Pancreas (tissue), 10 donors: ENCODE measurements at regions not wholly inside any gene's neighbourhood (a gene's known extent, or its start where the extent isn't known, plus 50 kb on each side); places are given as distances from the start of the nearest gene placed in this dataset.

Experiments
- ATAC-seq, 4 donors: fragments of 200-7000 bp; cut with Tn5 transposase; one replicate each; pipeline versions ENCODE4 v1.8.0 to v1.9.1; 2020; ENCODE audit warnings: mild to moderate bottlenecking in 4 of 4, moderate library complexity in 4 of 4
- DNase-seq, 6 donors: peaks; one replicate each; pipeline ENCODE4 v3.0.0-alpha.2; 2020
- FAIRE-seq: peaks from 2 replicates; lab custom pipeline; 2012; peaks lifted over from hg19 to GRCh38; lab: Jason Lieb, UNC
- H3K27ac ChIP-seq, 4 donors: fragments of 200-600 bp; sonication (generic); 1 replicate in 3 of 4; 2 replicates in 1 of 4; pipeline versions ENCODE4 v1.5.0 to v1.8.0; 2020
- H3K27me3 ChIP-seq, 4 donors: fragments of 200-600 bp; one replicate each; pipeline ENCODE4 v1.8.0; 2021
- H3K36me3 ChIP-seq, 3 donors: fragments of 200-600 bp; sonication (generic) in 1 of 3; one replicate each; pipeline versions ENCODE4 v1.5.0 to v1.8.0; 2020 to 2021
- H3K4me1 ChIP-seq, 3 donors: fragments of 200-600 bp; one replicate each; pipeline ENCODE4 v1.8.0; 2021
- H3K4me3 ChIP-seq, 4 donors: fragments of 200-600 bp; sonication (generic) in 2 of 4; one replicate each; pipeline versions ENCODE4 v1.5.0 to v1.8.0; 2020 to 2021
- H3K9me3 ChIP-seq, 4 donors: fragments of 200-600 bp; one replicate each; pipeline ENCODE4 v1.8.0; 2021
- WGBS, 2 donors: extraction: QIAGEN DNeasy Blood & Tissue Kit; methylation state at CpG; one replicate each; pipeline ENCODE4 v1.1.7; 2013; 5-methylcytosine and 5-hydroxymethylcytosine counted together
- intact Hi-C, 3 donors: fragments of 100-400 bp; cut with DNase I; formaldehyde crosslinking; loops; one replicate each; pipeline versions ENCODE4 v1.11.1 to v1.14.2; 2022
- TF ChIP-seq, protein P1 (sequence below), 4 donors: fragments of 200-600 bp; sonication (generic) in 3 of 4; IDR thresholded peaks; one replicate each; pipeline versions ENCODE4 v1.5.0 to v1.8.0; 2021; ENCODE audit warnings: antibody characterized with exemption in 4 of 4
- donor health status: healthy with polysubstance abuse.
- donor health status: DM: no; HTN: no; CAD: no; lungs with moderate emphysema.
- donor health status: DM: no; HTN: no; CAD: no.
- donor health status: control.
- donor health status: control.
- donor health status: Bipolar disorder and iron deficiency.
- donor health status: DM: yes; HTN: yes; CAD: no.
- donor health status: DM: no; HTN: no; CAD: no.
- donor health status: DM: no; HTN: no; CAD: no.
- donor health status: DM: yes; HTN: yes; CAD: no.

DNA sequence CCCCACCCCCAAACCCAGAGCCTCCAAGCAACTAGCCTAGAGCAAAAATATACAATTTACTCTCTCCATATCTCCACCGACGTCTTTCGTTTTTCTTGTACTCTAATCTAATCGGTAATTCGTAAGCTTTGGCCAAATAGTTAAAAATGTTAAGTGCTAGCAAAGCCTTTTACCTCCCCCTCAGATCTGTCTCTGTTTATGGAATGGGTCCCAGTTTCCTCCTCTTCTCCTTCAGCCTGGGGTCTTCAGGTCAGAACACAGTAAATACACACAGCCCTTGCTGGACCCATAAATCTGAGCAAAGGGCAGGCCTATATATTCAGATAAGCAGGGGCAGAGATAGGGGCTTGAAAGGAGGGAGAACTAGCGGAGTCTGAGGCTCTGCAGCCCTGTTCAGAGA lies 267.4 kb downstream of the MEIS1 start:
- intact Hi-C loops: no loop called here
- H3K36me3 ChIP-seq: no peaks in the 10 kb centered on the region
- H3K4me3 ChIP-seq: no peak overlapping the region
- TF ChIP-seq, protein P1, sequence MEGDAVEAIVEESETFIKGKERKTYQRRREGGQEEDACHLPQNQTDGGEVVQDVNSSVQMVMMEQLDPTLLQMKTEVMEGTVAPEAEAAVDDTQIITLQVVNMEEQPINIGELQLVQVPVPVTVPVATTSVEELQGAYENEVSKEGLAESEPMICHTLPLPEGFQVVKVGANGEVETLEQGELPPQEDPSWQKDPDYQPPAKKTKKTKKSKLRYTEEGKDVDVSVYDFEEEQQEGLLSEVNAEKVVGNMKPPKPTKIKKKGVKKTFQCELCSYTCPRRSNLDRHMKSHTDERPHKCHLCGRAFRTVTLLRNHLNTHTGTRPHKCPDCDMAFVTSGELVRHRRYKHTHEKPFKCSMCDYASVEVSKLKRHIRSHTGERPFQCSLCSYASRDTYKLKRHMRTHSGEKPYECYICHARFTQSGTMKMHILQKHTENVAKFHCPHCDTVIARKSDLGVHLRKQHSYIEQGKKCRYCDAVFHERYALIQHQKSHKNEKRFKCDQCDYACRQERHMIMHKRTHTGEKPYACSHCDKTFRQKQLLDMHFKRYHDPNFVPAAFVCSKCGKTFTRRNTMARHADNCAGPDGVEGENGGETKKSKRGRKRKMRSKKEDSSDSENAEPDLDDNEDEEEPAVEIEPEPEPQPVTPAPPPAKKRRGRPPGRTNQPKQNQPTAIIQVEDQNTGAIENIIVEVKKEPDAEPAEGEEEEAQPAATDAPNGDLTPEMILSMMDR (IDR thresholded peaks at IDR 0.05): no peak
- no peaks in the 10 kb centered on the region for H3K27me3 ChIP-seq
- H3K9me3 ChIP-seq: no peaks in the 10 kb centered on the region
- H3K27ac ChIP-seq: no peak overlapping the region
- 62 to 65% methylated on average over 6 of the region's 6 CpGs for WGBS, 2 donors
- H3K4me1 ChIP-seq: peaks cover 0 to 5% (median 0%) of the 10 kb centered on the region in 3 donors
- DNase-seq: no peak
- no peak for FAIRE-seq
- ATAC-seq: no peak

DNA sequence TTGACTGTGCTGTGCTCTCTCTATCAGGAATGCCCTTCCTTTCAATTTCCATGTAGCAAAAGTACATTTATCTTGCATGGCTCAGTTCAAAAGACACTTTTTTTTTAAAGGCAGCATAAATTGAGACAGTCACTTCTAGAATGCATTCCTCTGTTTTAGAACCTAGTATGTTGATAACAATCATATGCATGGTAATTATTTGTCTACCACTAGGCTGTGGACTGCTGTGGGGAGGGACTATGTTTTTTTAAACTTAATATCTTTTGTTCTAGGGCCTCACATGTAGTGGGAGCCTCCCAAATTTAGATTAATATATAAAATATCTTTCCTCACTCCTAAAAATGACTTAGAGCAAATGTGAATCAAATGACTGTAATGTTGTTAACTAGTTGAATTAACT lies 269.9 kb downstream of the MEIS1 start:
- no peak for DNase-seq
- Histone ChIP-seq H3K27ac (no peak overlapping the region), H3K27me3 (no peaks in the 10 kb centered on the region), H3K4me3 (no peak overlapping the region), H3K4me1 (peaks cover 0 to 5% (median 0%) of the 10 kb centered on the region in 3 donors), H3K36me3 (no peaks in the 10 kb centered on the region), H3K9me3 (no peaks in the 10 kb centered on the region)
- intact Hi-C loops: no loop called here
- no peak for ATAC-seq
- TF ChIP-seq, protein P1 (IDR thresholded peaks at IDR 0.05): no peak
- no peak for FAIRE-seq

DNA sequence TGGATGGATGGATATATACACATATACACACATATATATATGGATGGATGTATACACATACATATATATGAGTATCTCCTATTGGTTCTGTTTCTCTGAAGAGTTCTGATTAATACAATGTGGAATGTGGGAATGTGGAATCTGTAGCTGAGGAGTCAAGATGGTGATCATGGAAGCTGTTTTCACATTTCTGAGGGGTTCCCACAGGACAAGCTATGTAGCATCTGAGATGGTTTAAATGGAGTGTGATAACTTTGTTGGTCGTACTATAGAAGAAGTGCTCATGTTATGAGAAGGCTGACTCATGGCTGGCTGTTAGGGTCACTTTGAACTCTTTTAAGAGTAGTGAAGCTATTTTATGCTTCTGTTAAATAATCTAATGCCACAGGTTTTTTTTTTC lies 279.7 kb downstream of the MEIS1 start:
- Histone ChIP-seq H3K4me3 (no peak overlapping the region), H3K4me1 (no peaks in the 10 kb centered on the region), H3K36me3 (no peaks in the 10 kb centered on the region), H3K9me3 (no peaks in the 10 kb centered on the region), H3K27ac (no peak overlapping the region), H3K27me3 (no peaks in the 10 kb centered on the region)
- TF ChIP-seq, protein P1 (IDR thresholded peaks at IDR 0.05): no peak
- 96 to 100% methylated on average over 1 of the region's 1 CpG for WGBS, 2 donors
- no peak for FAIRE-seq
- no peak for ATAC-seq
- no peak for DNase-seq
- intact Hi-C loops: no loop called here

GRCh38 chr2:66717218-66717905 lies 282.4 kb downstream of the MEIS1 start:
- intact Hi-C loops: no loop called here
- Histone ChIP-seq H3K36me3 (no peaks in the 10 kb centered on the region), H3K4me1 (no peaks in the 10 kb centered on the region), H3K27ac (no peak overlapping the region), H3K4me3 (no peak overlapping the region), H3K27me3 (no peaks in the 10 kb centered on the region), H3K9me3 (no peaks in the 10 kb centered on the region)
- FAIRE-seq (no peak), DNase-seq (no peak), ATAC-seq (no peak)
- TF ChIP-seq, protein P1 (IDR thresholded peaks at IDR 0.05): no peak
- WGBS, 2 donors: 79% methylated on average over 5 of the region's 5 CpGs

DNA sequence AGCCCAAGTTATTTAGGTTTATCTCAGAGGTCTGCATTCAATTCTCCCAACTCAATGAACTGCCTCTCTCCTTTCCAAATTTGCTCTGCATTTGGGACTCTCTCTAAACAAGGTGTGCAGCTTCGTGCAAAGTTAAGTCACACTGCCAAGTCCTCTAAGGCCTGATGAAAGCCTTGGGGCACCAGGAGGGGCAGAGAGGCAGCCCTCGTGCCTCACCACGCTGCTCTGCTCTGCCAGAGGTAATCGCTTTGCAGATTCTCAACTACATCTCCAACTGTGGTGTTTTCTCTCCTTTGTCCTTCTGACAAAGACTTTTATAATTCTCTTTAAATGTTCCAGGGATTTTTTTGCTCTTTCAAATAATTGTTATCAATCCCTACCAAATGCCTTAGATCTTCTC lies 283.0 kb downstream of the MEIS1 start:
- intact Hi-C loops: no loop called here
- no peaks in the 10 kb centered on the region for H3K9me3 ChIP-seq
- no peaks in the 10 kb centered on the region for H3K36me3 ChIP-seq
- 93 to 95% methylated on average over 4 of the region's 4 CpGs for WGBS, 2 donors
- no peaks in the 10 kb centered on the region for H3K27me3 ChIP-seq
- no peak for FAIRE-seq
- H3K27ac ChIP-seq: no peak overlapping the region
- TF ChIP-seq, protein P1 (IDR thresholded peaks at IDR 0.05): no peak
- no peaks in the 10 kb centered on the region for H3K4me1 ChIP-seq
- ATAC-seq: no peak
- no peak for DNase-seq
- no peak overlapping the region for H3K4me3 ChIP-seq
